ENCODE measurements at regions not wholly inside any gene's neighbourhood (a gene's known extent, or its start where the extent isn't known, plus 50 kb on each side); places are given as distances from the start of the nearest gene placed in this dataset.
A peak's percentile ranks its signal among the peaks of the same experiment; 100 is the strongest.

GRCh38 chr16:13517841-13518240, 402.1 kb upstream of the ERCC4 start (continued):
- no peak for TF ChIP-seq ZNF589 (CRISPR knock-in tag; IDR thresholded peaks at IDR 0.05; ENCODE audit: low read depth)
- TF ChIP-seq ZBTB1 (CRISPR knock-in tag; IDR thresholded peaks at IDR 0.05; ENCODE audit: borderline replicate concordance, low read depth) = no peak

- H4K20me1 ChIP-seq (replicated peaks; ENCODE audit: control insufficient read depth, insufficient read depth, low read length) = no peaks in the 10 kb centered on the region
- no peak overlapping the region for H2AFZ ChIP-seq (ENCODE audit: low read depth, low read length)
- in situ Hi-C loops (cut with MboI) (no loop called here), intact Hi-C loops (cut with micrococcal nuclease) (no loop called here)
- no peak overlapping the region for H3K4me3 ChIP-seq
- H3K27me3 ChIP-seq (ENCODE audit: control insufficient read depth in 2 of 2, insufficient read depth in 2 of 2, low read length in 2 of 2) = no peaks in the 10 kb centered on the region
- FAIRE-seq (no peak), DNase-seq (ENCODE audit: extremely low read depth in 1 of 4, low spot score in 3 of 4) (no peak), ATAC-seq (no peak)
- no peaks in the 10 kb centered on the region for H3K79me2 ChIP-seq (ENCODE audit: control insufficient read depth, insufficient read depth, low read length)
- TF ChIP-seq POLR2AphosphoS2 (IDR thresholded peaks at IDR 0.05; ENCODE audit: low read length) = no peak
- no peaks in the 10 kb centered on the region for H3K9me1 ChIP-seq (ENCODE audit: control insufficient read depth, insufficient read depth, low read length)
- H3K36me3 ChIP-seq (ENCODE audit: control insufficient read depth, insufficient read depth, low read length) = no peaks in the 10 kb centered on the region
- no TSS peak for BruUV-seq (replicated peaks)
- H3K27ac ChIP-seq (ENCODE audit: extremely low read depth, low read depth, low read length) = no peak overlapping the region
- WGBS (ENCODE audit: insufficient coverage, low coverage, missing lambda C conversion rate) = 0% methylated on average over 2 of the region's 2 CpGs
- no peaks in the 10 kb centered on the region for H3K4me1 ChIP-seq (replicated peaks in 1 of 2; ENCODE audit: control insufficient read depth in 2 of 2, insufficient read depth in 2 of 2, low read length in 2 of 2)
- H3K9me3 ChIP-seq (replicated peaks; ENCODE audit: control insufficient read depth, insufficient read depth, low read depth, low read length) = no peaks in the 10 kb centered on the region
- ChIA-PET POLR2A (interaction anchor here (0.6 kb wide), 1 partner anchor 165 kb away, joined by 3 read pairs; no protein-coding TSS in a partner anchor), CTCF (ENCODE audit: low intra/inter-chr PET ratio) (no interaction called here)
- H3K9ac ChIP-seq (ENCODE audit: insufficient read depth in 1 of 2, low read depth in 2 of 2, low read length in 2 of 2) = no peak overlapping the region
- no peak overlapping the region for H3K4me2 ChIP-seq (ENCODE audit: insufficient read depth, low read length)
Observed at GRCh38 chr16:13519871-13520270, 400.1 kb upstream of the ERCC4 start.

- no peak for DNase-seq (ENCODE audit: extremely low read depth in 1 of 4, low spot score in 3 of 4)
Observed at GRCh38 chr16:13521356-13521755, 398.6 kb upstream of the ERCC4 start.

More at GRCh38 chr16:13521356-13521755, 398.6 kb upstream of the ERCC4 start:
- ChIA-PET POLR2A (no interaction called here), CTCF (ENCODE audit: low intra/inter-chr PET ratio) (no interaction called here)
- H3K4me2 ChIP-seq (ENCODE audit: insufficient read depth, low read length) = no peak overlapping the region
- 0% methylated on average over 2 of the region's 2 CpGs for WGBS (ENCODE audit: insufficient coverage, low coverage, missing lambda C conversion rate)
- no peaks in the 10 kb centered on the region for H4K20me1 ChIP-seq (replicated peaks; ENCODE audit: control insufficient read depth, insufficient read depth, low read length)
- no peaks in the 10 kb centered on the region for H3K79me2 ChIP-seq (ENCODE audit: control insufficient read depth, insufficient read depth, low read length)
- H2AFZ ChIP-seq (ENCODE audit: low read depth, low read length) = no peak overlapping the region
- no peaks in the 10 kb centered on the region for H3K27me3 ChIP-seq (ENCODE audit: control insufficient read depth in 2 of 2, insufficient read depth in 2 of 2, low read length in 2 of 2)
- ATAC-seq = no peak
- FAIRE-seq = no peak
- H3K4me1 ChIP-seq (replicated peaks in 1 of 2; ENCODE audit: control insufficient read depth in 2 of 2, insufficient read depth in 2 of 2, low read length in 2 of 2) = no peaks in the 10 kb centered on the region
- no peaks in the 10 kb centered on the region for H3K9me1 ChIP-seq (ENCODE audit: control insufficient read depth, insufficient read depth, low read length)
- no TSS peak for BruUV-seq (replicated peaks)
- no peak overlapping the region for H3K9ac ChIP-seq (ENCODE audit: insufficient read depth in 1 of 2, low read depth in 2 of 2, low read length in 2 of 2)
- H3K36me3 ChIP-seq (ENCODE audit: control insufficient read depth, insufficient read depth, low read length) = no peaks in the 10 kb centered on the region
- H3K9me3 ChIP-seq (replicated peaks; ENCODE audit: control insufficient read depth, insufficient read depth, low read depth, low read length) = no peaks in the 10 kb centered on the region
- H3K4me3 ChIP-seq = no peak overlapping the region
- no peak overlapping the region for H3K27ac ChIP-seq (ENCODE audit: extremely low read depth, low read depth, low read length)
- TF ChIP-seq SPI1 (IDR thresholded peaks at IDR 0.05; ENCODE audit: borderline replicate concordance, low read depth, low read length) (0 out of 2 replicates have a peak, but pooled peaks have one; percentile 17), SMARCB1 (IDR thresholded peaks at IDR 0.05; ENCODE audit: insufficient read length, low read depth) (no peak)
- in situ Hi-C loops (cut with MboI) = no loop called here
- intact Hi-C loops (cut with micrococcal nuclease) = no loop called here
